Gastroesophageal sphincter (tissue), 4 donors: ENCODE measurements at regions not wholly inside any gene's neighbourhood (a gene's known extent, or its start where the extent isn't known, plus 50 kb on each side); places are given as distances from the start of the nearest gene placed in this dataset.

Source experiments
- ATAC-seq: fragments of 150-250 bp; one replicate; pipeline ENCODE4 v1.9.1; 2016; ENCODE audit warnings: mild to moderate bottlenecking, moderate library complexity
- H3K27ac ChIP-seq, 4 donors: fragments of 200-600 bp; sonication (generic) in 3 of 4; 1 replicate in 3 of 4; 2 replicates in 1 of 4; pipeline ENCODE4 v1.5.1; 2016 to 2019
- H3K27me3 ChIP-seq: fragments of 200-600 bp; sonication (generic); one replicate; pipeline ENCODE4 v1.5.1; 2019
- H3K36me3 ChIP-seq, 2 donors: fragments of 200-600 bp; sonication (generic); one replicate each; pipeline ENCODE4 v1.5.1; 2019; ENCODE audit warnings: control low read depth in 1 of 2
- H3K4me1 ChIP-seq, 3 donors: fragments of 200-600 bp; sonication (generic); 1 replicate in 2 of 3; 2 replicates in 1 of 3; pipeline ENCODE4 v1.5.1; 2016 to 2019; ENCODE audit warnings: control low read depth in 2 of 3
- H3K4me3 ChIP-seq, 2 donors: fragments of 200-600 bp; sonication (generic); one replicate each; pipeline ENCODE4 v1.5.1; 2019; ENCODE audit warnings: mild to moderate bottlenecking in 1 of 2, moderate library complexity in 1 of 2
- H3K9me3 ChIP-seq, 3 donors: fragments of 200-600 bp; sonication (generic); one replicate each; pipeline ENCODE4 v1.5.1; 2017 to 2019; ENCODE audit warnings: control low read depth in 2 of 3
- EP300 ChIP-seq: sonication (generic); formaldehyde crosslinking; IDR thresholded peaks from one replicate; pipeline ENCODE4 v1.6.1; 2017; ENCODE audit warnings: antibody characterized with exemption, mild to moderate bottlenecking
- POLR2A ChIP-seq, 2 donors: fragments of 450-650 bp; IDR thresholded peaks; one replicate each; pipeline ENCODE4 v1.6.1; 2017; ENCODE audit warnings: antibody characterized with exemption in 2 of 2, mild to moderate bottlenecking in 2 of 2, moderate library complexity in 1 of 2
- POLR2AphosphoS5 ChIP-seq: sonication (generic); formaldehyde crosslinking; IDR thresholded peaks from one replicate; pipeline ENCODE4 v1.6.1; 2017; ENCODE audit warnings: antibody characterized with exemption
- WGBS, 2 donors: methylation state at CpG; one replicate each; pipeline ENCODE4 v1.1.5; 2018; ENCODE audit warnings: low coverage in 1 of 2; 5-methylcytosine and 5-hydroxymethylcytosine counted together
- TF ChIP-seq, protein P1 (sequence below), 4 experiments: fragments of 200-600 bp in 2 of 4; fragments of 450-650 bp in 2 of 4; sonication (generic) in 1 of 4; IDR thresholded peaks; one replicate each; pipeline ENCODE4 v1.5.1; 2017 to 2019; ENCODE audit warnings: antibody characterized with exemption in 4 of 4, mild to moderate bottlenecking in 2 of 4, moderate library complexity in 2 of 4

DNA sequence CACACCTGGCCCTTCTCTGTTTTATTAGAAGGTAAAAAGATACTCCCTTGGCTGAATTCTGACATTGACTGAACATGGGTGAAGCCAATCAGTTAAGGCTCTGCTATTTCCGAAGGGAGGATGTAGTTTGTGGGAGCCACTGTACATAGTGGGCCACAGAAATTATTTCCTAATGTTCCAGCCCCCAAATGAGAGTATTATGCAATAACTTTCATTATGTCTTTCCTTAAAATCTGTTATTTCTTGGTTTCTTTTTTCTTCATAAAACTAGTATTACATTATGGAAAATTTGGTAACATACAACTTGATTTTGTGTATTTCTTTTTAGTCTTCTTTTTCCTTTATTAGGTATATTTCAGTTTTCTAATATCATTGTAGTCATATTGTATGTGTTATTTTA lies 51.9 kb upstream of the EP300 start:
- H3K27me3 ChIP-seq, result no peaks in the 10 kb centered on the region
- H3K4me1 ChIP-seq, result no peaks in the 10 kb centered on the region
- H3K27ac ChIP-seq, result no peak overlapping the region
- 50% methylated on average over 1 of the region's 1 CpG; no CpG with 5 or more reads in 1 of the 2 donors for WGBS, 2 donors
- H3K9me3 ChIP-seq, result no peaks in the 10 kb centered on the region
- no peak overlapping the region for H3K4me3 ChIP-seq
- TF ChIP-seq, protein P1, sequence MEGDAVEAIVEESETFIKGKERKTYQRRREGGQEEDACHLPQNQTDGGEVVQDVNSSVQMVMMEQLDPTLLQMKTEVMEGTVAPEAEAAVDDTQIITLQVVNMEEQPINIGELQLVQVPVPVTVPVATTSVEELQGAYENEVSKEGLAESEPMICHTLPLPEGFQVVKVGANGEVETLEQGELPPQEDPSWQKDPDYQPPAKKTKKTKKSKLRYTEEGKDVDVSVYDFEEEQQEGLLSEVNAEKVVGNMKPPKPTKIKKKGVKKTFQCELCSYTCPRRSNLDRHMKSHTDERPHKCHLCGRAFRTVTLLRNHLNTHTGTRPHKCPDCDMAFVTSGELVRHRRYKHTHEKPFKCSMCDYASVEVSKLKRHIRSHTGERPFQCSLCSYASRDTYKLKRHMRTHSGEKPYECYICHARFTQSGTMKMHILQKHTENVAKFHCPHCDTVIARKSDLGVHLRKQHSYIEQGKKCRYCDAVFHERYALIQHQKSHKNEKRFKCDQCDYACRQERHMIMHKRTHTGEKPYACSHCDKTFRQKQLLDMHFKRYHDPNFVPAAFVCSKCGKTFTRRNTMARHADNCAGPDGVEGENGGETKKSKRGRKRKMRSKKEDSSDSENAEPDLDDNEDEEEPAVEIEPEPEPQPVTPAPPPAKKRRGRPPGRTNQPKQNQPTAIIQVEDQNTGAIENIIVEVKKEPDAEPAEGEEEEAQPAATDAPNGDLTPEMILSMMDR (IDR thresholded peaks at IDR 0.05), result no peak
- no peaks in the 10 kb centered on the region for H3K36me3 ChIP-seq
- ATAC-seq, result no peak

DNA sequence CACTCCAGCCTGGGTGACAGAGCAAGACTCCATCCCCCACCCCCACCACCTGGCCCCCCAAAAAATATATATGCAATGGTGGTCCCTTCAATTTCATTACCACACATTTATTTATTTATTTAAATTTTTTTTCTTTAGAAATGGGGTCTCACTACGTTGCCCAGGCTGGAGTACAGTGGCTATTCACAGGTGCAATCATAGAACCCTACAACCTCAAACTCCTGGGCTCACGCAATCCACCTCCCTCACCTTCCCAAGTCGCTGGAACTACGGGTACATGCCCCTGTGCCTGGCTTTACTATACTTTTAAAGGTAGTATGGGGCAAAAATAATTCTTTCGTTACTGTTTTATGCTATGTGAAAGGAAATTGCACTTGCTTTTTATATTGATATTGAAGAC lies 50.9 kb upstream of the EP300 start:
- ATAC-seq, result no peak
- Histone ChIP-seq H3K27me3 (no peaks in the 10 kb centered on the region), H3K9me3 (no peaks in the 10 kb centered on the region)

More for the DNA sequence above, 50.9 kb upstream of the EP300 start:
- Histone ChIP-seq H3K36me3 (no peaks in the 10 kb centered on the region), H3K4me3 (no peak overlapping the region), H3K4me1 (no peaks in the 10 kb centered on the region), H3K27ac (no peak overlapping the region)
- 90% methylated on average over 5 of the region's 5 CpGs; no CpG with 5 or more reads in 1 of the 2 donors for WGBS, 2 donors
- TF ChIP-seq EP300 (no peak), POLR2AphosphoS5 (no peak), POLR2A (IDR thresholded peaks at IDR 0.05) (no peak)
- TF ChIP-seq, protein P1 (IDR thresholded peaks at IDR 0.05), result no peak
